GM12872 (cell line): ENCODE measurements at regions not wholly inside any gene's neighbourhood (a gene's known extent, or its start where the extent isn't known, plus 50 kb on each side); places are given as distances from the start of the nearest gene placed in this dataset.

ENCODE experiments used
- CTCF ChIP-seq: IDR thresholded peaks from 3 replicates; pipeline ENCODE4 v1.5.1; 2011; ENCODE audit warnings: low read depth, mild to moderate bottlenecking, low read length, moderate library complexity; ENCODE audit not compliant: insufficient read depth

- no peak for TF ChIP-seq CTCF
Observed at GRCh38 chr2:62339837-62340236, 143.9 kb downstream of the B3GNT2 start.

DNA sequence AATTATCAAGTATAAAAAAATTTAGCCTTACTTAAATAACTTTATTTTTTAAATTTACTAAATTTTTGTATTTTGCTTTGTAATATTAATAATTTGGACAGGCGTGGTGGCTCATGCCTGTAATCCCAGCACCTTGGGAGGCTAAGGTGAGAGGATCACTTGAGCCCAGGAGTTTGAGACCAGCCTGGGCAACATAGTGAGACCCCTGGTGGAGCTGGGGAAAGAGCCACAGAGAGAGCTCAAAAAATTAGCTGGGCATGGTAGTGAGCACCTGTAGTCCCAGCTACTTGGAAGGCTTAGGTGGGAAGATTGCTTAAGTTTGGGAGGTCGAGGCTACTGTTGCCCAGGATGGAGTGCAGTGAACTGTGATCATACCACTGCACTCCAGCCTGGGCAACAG lies 143.5 kb downstream of the B3GNT2 start:
- TF ChIP-seq CTCF, result 0 out of 3 replicates have a peak, but pooled peaks have one; percentile 9

DNA sequence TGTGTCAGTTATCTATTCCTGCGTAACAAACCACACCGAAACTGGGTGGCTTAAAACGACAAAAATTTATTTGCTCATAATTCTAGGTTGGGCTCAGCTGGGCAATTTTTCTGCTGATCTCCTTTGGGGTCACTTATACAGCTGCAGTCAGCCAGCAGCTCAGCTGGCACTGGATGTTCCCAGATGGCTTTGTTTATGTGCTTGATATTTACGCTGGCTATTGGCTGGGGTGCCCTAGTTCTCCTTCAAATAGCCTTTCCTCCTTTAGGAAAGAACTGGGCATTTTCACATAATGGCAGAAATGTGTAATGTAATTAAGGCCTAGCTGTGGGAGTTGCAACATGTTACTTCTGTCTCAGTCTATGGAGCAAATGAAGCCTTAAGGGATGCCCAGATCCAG lies 142.2 kb downstream of the B3GNT2 start:
- TF ChIP-seq CTCF, result no peak

GRCh38 chr2:62337403-62337802 lies 141.5 kb downstream of the B3GNT2 start:
- no peak for TF ChIP-seq CTCF

DNA sequence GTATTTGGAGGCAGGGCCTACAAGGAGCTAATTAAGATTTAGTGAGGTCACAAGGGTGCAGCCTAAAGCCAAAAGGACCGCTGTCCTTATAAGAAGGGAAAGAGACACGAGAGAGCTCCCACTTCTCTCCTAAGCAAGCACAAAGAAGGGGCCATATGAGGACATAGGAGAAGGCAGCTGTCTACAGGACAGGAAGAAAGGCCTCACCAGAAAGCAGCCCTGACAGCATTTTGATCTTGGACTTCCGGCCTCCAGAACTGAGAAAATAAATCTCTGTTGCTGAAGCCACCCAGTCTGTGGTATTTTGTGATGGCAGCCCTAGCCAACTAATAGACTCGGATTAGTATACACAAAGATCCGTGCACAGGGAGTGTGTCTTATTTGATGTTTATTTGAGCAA lies 139.7 kb downstream of the B3GNT2 start:
- TF ChIP-seq CTCF, result no peak

DNA sequence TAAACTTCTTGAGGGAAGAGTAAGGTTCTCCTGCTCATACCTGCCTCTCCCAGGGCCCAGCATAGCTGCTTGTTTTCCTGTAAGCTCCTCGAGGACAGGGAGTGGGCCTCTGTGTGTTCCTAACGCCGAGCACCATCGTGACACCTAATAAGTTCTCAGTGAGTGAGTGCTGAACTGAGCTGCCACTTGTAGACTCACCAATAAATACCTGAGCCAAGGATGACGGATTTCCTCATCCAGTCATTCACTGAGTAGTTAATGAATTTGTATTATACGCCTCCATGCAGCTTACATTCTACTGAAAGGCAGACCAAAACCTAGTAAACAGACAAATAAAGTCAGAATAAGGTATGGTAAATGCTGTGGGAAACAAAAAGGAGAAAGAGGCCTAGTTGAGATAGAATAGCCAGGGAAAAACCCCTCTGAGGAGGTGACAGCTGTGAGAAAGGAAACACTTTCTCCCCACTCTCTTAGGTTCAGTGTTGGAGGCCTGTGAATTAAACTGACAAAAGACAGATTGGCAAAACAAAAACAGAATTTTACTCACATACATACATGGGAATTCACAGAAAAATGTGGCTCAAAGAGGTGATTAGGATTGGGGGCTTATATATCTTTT lies 138.6 kb downstream of the B3GNT2 start:
- no peak for TF ChIP-seq CTCF

DNA sequence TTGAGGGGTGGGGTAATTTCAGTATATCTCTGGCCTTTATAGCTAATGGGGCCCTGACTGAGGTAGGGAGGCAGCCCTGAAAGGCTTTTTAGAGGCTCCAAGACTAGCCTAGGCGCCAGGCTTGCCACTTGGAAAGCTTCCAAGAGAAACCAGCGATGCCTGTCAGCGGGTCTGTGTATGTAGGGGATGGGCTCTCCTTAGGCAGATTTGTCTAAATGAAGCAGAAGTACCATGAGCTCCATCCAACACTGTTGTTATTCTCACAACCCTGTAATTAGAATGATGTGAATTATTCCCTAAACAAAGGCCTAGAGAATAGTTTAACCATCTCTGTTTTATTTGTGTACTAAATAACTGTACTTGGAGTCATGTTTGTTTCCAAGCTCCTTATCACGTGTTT lies 138.1 kb downstream of the B3GNT2 start:
- no peak for TF ChIP-seq CTCF
